B cell (primary cell): ENCODE measurements at regions not wholly inside any gene's neighbourhood (a gene's known extent, or its start where the extent isn't known, plus 50 kb on each side); places are given as distances from the start of the nearest gene placed in this dataset.

ENCODE experiments used
- EZH2 ChIP-seq: IDR thresholded peaks from 2 replicates; pipeline ENCODE4 v1.6.1; 2012; ENCODE audit warnings: borderline replicate concordance, low read depth, mild to moderate bottlenecking, moderate library complexity, low read length; ENCODE audit not compliant: insufficient read depth, poor library complexity, severe bottlenecking
- TF ChIP-seq, protein P1 (sequence below): fragments of 200-600 bp; IDR thresholded peaks from one replicate; pipeline ENCODE4 v1.8.0; 2022; ENCODE audit warnings: antibody characterized with exemption, mild to moderate bottlenecking

DNA sequence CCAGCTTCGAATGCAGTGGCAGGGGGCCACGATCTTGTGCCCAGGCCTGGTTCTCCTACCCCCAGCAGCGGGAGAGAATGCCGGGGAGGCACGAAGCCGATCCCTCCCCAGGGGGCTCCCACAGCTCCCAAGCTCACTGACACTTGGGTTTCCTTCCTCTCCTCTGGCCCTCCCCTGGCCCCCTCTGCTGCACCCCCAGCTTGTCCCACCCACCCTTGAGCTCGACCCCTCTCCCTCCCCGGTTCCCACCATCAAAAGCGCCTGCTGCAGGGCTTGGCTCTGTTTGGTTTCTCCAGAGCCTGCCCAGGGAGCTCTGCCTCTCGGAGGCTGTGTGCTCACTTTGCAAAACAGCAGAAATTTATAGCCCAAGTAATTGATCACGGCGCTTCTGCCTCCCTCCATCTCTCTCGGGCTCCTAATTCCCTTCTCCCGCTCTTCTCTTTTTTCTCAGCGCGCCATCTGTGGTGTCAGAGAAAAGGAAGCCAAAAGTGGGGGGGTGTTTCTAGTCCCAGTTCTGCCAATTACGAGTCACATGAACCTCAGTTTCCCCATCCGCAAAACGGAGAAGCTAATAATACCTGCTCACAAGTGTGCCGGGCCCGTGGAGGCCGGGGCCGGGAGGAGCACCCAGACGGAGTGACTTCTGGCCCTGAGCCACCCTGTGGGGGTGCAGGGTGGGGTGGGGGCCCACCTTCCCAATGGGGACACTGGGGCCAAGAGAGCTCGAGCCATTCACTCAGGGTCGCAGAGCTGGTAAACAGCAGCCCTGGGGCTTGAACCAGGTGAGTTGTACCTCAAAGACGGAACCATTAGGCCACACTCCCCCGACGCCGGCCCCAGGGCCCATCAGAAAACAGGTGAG, 141.2 kb upstream of the IER5L start:
- TF ChIP-seq, protein P1, sequence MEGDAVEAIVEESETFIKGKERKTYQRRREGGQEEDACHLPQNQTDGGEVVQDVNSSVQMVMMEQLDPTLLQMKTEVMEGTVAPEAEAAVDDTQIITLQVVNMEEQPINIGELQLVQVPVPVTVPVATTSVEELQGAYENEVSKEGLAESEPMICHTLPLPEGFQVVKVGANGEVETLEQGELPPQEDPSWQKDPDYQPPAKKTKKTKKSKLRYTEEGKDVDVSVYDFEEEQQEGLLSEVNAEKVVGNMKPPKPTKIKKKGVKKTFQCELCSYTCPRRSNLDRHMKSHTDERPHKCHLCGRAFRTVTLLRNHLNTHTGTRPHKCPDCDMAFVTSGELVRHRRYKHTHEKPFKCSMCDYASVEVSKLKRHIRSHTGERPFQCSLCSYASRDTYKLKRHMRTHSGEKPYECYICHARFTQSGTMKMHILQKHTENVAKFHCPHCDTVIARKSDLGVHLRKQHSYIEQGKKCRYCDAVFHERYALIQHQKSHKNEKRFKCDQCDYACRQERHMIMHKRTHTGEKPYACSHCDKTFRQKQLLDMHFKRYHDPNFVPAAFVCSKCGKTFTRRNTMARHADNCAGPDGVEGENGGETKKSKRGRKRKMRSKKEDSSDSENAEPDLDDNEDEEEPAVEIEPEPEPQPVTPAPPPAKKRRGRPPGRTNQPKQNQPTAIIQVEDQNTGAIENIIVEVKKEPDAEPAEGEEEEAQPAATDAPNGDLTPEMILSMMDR = no peak
- no peak for TF ChIP-seq EZH2
